KMS-11 (cell line): ENCODE measurements at regions not wholly inside any gene's neighbourhood (a gene's known extent, or its start where the extent isn't known, plus 50 kb on each side); places are given as distances from the start of the nearest gene placed in this dataset.
"Not testable (repeated sequence)": the region's sequence is repeated elsewhere in the genome, so short reads cannot be mapped to it uniquely, and the experiment has no call there.

ENCODE experiments used
- H2AFZ ChIP-seq: fragments of 200-600 bp; sonication (generic); 2 replicates; pipeline ENCODE4 v1.6.1; 2016; ENCODE audit warnings: antibody characterized with exemption, mixed run types, low read depth
- H3K27ac ChIP-seq: fragments of 200-600 bp; sonication (generic); 2 replicates; pipeline ENCODE4 v1.6.1; 2016; ENCODE audit warnings: mild to moderate bottlenecking, mixed run types
- H3K27me3 ChIP-seq: fragments of 200-600 bp; sonication (generic); 2 replicates; pipeline ENCODE4 v1.6.1; 2017; ENCODE audit warnings: mild to moderate bottlenecking, low read depth, mixed run types, moderate library complexity; ENCODE audit not compliant: insufficient read depth
- H3K36me3 ChIP-seq: fragments of 200-600 bp; sonication (generic); 2 replicates; pipeline ENCODE4 v1.6.1; 2017; ENCODE audit warnings: mild to moderate bottlenecking, mixed run types; ENCODE audit not compliant: insufficient read depth
- H3K4me1 ChIP-seq: fragments of 200-600 bp; sonication (generic); 2 replicates; pipeline ENCODE4 v1.6.1; 2016; ENCODE audit warnings: mild to moderate bottlenecking, low read depth, mixed run types; ENCODE audit not compliant: poor library complexity, severe bottlenecking
- H3K4me2 ChIP-seq: fragments of 200-600 bp; sonication (generic); 2 replicates; pipeline ENCODE4 v1.7.0; 2016; ENCODE audit warnings: mild to moderate bottlenecking, mixed run types
- H3K4me3 ChIP-seq: fragments of 200-600 bp; sonication (generic); IDR thresholded peaks from 2 replicates; pipeline ENCODE4 v1.6.1; 2017; ENCODE audit warnings: low read depth, low read length, mixed read lengths; ENCODE audit not compliant: insufficient read depth
- H3K79me2 ChIP-seq: fragments of 200-600 bp; sonication (generic); 2 replicates; pipeline ENCODE4 v1.6.1; 2016; ENCODE audit warnings: low read depth, mixed run types; ENCODE audit not compliant: insufficient read depth
- H3K9ac ChIP-seq: fragments of 200-600 bp; sonication (generic); 2 replicates; pipeline ENCODE4 v1.6.1; 2016; ENCODE audit warnings: mild to moderate bottlenecking, mixed run types
- H4K20me1 ChIP-seq: fragments of 200-600 bp; sonication (generic); 2 replicates; pipeline ENCODE4 v1.6.1; 2016; ENCODE audit warnings: mild to moderate bottlenecking, mixed run types; ENCODE audit not compliant: insufficient read depth
- CTCF ChIP-seq: fragments of 200-600 bp; sonication (generic); conservative IDR thresholded peaks from 2 replicates; pipeline ENCODE4 v1.6.1; 2017; ENCODE audit warnings: low read depth, mild to moderate bottlenecking, antibody characterized with exemption, low read length, moderate library complexity, mixed read lengths

GRCh38 chr11:114959953-114960505 is 281.7 kb downstream of the NXPE2 start:
- no peak for TF ChIP-seq CTCF
- Histone ChIP-seq H3K27me3 (no peaks in the 10 kb centered on the region), H2AFZ (no peak overlapping the region), H3K27ac (no peak overlapping the region), H3K36me3 (no peaks in the 10 kb centered on the region), H3K79me2 (no peaks in the 10 kb centered on the region), H3K4me3 (no peak overlapping the region), H3K4me2 (no peak overlapping the region), H4K20me1 (no peaks in the 10 kb centered on the region), H3K4me1 (no peaks in the 10 kb centered on the region), H3K9ac (no peak overlapping the region)

- not testable (repeated sequence) for H3K36me3 ChIP-seq, H4K20me1 ChIP-seq, H3K27ac ChIP-seq, H3K4me2 ChIP-seq, H3K4me3 ChIP-seq, H2AFZ ChIP-seq, H3K27me3 ChIP-seq, H3K79me2 ChIP-seq, H3K4me1 ChIP-seq, H3K9ac ChIP-seq
These were observed 282.5 kb downstream of the NXPE2 start for GRCh38 chr11:114960819-114961218.

- Histone ChIP-seq H3K27me3 (no peaks in the 10 kb centered on the region), H3K27ac (no peak overlapping the region)
These were observed 286.4 kb downstream of the NXPE2 start for GRCh38 chr11:114964676-114965214.

GRCh38 chr11:114970927-114971645 is 292.8 kb downstream of the NXPE2 start:
- H3K79me2 ChIP-seq: no peaks in the 10 kb centered on the region
- H3K36me3 ChIP-seq: no peaks in the 10 kb centered on the region
- no peak overlapping the region for H3K4me2 ChIP-seq
- TF ChIP-seq CTCF: no peak
- H2AFZ ChIP-seq: no peak overlapping the region
- H4K20me1 ChIP-seq: no peaks in the 10 kb centered on the region
- no peak overlapping the region for H3K9ac ChIP-seq
- no peaks in the 10 kb centered on the region for H3K4me1 ChIP-seq
- H3K27me3 ChIP-seq: no peaks in the 10 kb centered on the region
- H3K4me3 ChIP-seq: no peak overlapping the region
- no peak overlapping the region for H3K27ac ChIP-seq

More at GRCh38 chr11:114964676-114965214, 286.4 kb downstream of the NXPE2 start:
- no peaks in the 10 kb centered on the region for H4K20me1 ChIP-seq
- H3K4me1 ChIP-seq: no peaks in the 10 kb centered on the region
- H3K4me2 ChIP-seq: no peak overlapping the region
- H2AFZ ChIP-seq: no peak overlapping the region
- H3K36me3 ChIP-seq: no peaks in the 10 kb centered on the region
- no peak for TF ChIP-seq CTCF
- no peak overlapping the region for H3K4me3 ChIP-seq
- no peak overlapping the region for H3K9ac ChIP-seq
- no peaks in the 10 kb centered on the region for H3K79me2 ChIP-seq

GRCh38 chr11:114972105-114972504 is 293.8 kb downstream of the NXPE2 start:
- H3K27ac ChIP-seq: no peak overlapping the region
- H4K20me1 ChIP-seq: no peaks in the 10 kb centered on the region
- no peak overlapping the region for H3K4me2 ChIP-seq

More at GRCh38 chr11:114972105-114972504, 293.8 kb downstream of the NXPE2 start:
- Histone ChIP-seq H2AFZ (no peak overlapping the region), H3K4me3 (no peak overlapping the region), H3K9ac (no peak overlapping the region), H3K36me3 (no peaks in the 10 kb centered on the region), H3K4me1 (no peaks in the 10 kb centered on the region), H3K79me2 (no peaks in the 10 kb centered on the region), H3K27me3 (no peaks in the 10 kb centered on the region)
- no peak for TF ChIP-seq CTCF
